SK-N-SH treated with all-trans-retinoic acid at 6 μM for 48 hours (cell line): ENCODE measurements at regions not wholly inside any gene's neighbourhood (a gene's known extent, or its start where the extent isn't known, plus 50 kb on each side); places are given as distances from the start of the nearest gene placed in this dataset.

ENCODE experiments used
- ATAC-seq: fragments of 200-7000 bp; cut with Tn5 transposase; 3 replicates; pipeline ENCODE4 v1.9.1; 2020; ENCODE audit warnings: mild to moderate bottlenecking, moderate library complexity
- CREB5 ChIP-seq: fragments of 250-450 bp; sonication (Bioruptor Pico); IDR thresholded peaks from 2 replicates; pipeline ENCODE4 v1.5.1; 2020; ENCODE audit warnings: low read depth, mild to moderate bottlenecking, moderate library complexity
- CSDC2 ChIP-seq: fragments of 250-450 bp; sonication (Bioruptor Pico); IDR thresholded peaks from 2 replicates; pipeline ENCODE4 v1.5.0; 2020; ENCODE audit warnings: mild to moderate bottlenecking, moderate library complexity
- ESRRG ChIP-seq: fragments of 250-450 bp; sonication (Bioruptor Pico); IDR thresholded peaks from 2 replicates; pipeline ENCODE4 v1.6.1; 2021; ENCODE audit warnings: mild to moderate bottlenecking
- GLIS3 ChIP-seq: fragments of 250-450 bp; sonication (Bioruptor Pico); IDR thresholded peaks from 2 replicates; pipeline ENCODE4 v1.5.0; 2020; ENCODE audit warnings: mild to moderate bottlenecking, moderate library complexity
- ISL1 ChIP-seq: fragments of 250-450 bp; sonication (Bioruptor Pico); IDR thresholded peaks from 2 replicates; pipeline ENCODE4 v2.1.2; 2022; ENCODE audit warnings: mild to moderate bottlenecking, moderate library complexity
- PPARA ChIP-seq: fragments of 250-450 bp; sonication (Bioruptor Pico); IDR thresholded peaks from 2 replicates; pipeline ENCODE4 v1.5.0; 2020; ENCODE audit warnings: mild to moderate bottlenecking, borderline replicate concordance
- SNAI2 ChIP-seq: fragments of 250-450 bp; sonication (Bioruptor Pico); IDR thresholded peaks from 2 replicates; pipeline ENCODE4 v1.5.0; 2020; ENCODE audit warnings: mild to moderate bottlenecking, moderate library complexity
- TCF4 ChIP-seq: fragments of 250-450 bp; sonication (Bioruptor Pico); IDR thresholded peaks from 2 replicates; pipeline ENCODE4 v1.8.0; 2021; ENCODE audit warnings: mild to moderate bottlenecking, moderate library complexity, borderline replicate concordance
- TOX ChIP-seq: fragments of 250-450 bp; sonication (Bioruptor Pico); IDR thresholded peaks from 2 replicates; pipeline ENCODE4 v1.8.0; 2021; ENCODE audit warnings: mild to moderate bottlenecking, moderate library complexity, borderline replicate concordance
- TSHZ2 ChIP-seq: fragments of 250-450 bp; sonication (Bioruptor Pico); IDR thresholded peaks from 2 replicates; pipeline ENCODE4 v1.5.0; 2020; ENCODE audit warnings: mild to moderate bottlenecking, moderate library complexity
- ZFP30 ChIP-seq: fragments of 450-650 bp; formaldehyde crosslinking; IDR thresholded peaks from 2 replicates; pipeline ENCODE4 v1.5.0; 2022; ENCODE audit warnings: mild to moderate bottlenecking, moderate library complexity
- ZNF565 ChIP-seq: fragments of 450-650 bp; formaldehyde crosslinking; conservative IDR thresholded peaks from 2 replicates; pipeline ENCODE4 v1.5.0; 2020; ENCODE audit warnings: low read depth, mild to moderate bottlenecking, moderate library complexity
- ZNF70 ChIP-seq: fragments of 450-650 bp; formaldehyde crosslinking; IDR thresholded peaks from 2 replicates; pipeline ENCODE4 v1.5.0; 2020; ENCODE audit warnings: mild to moderate bottlenecking, moderate library complexity
- TF ChIP-seq, protein P1 (sequence below): fragments of 250-450 bp; sonication (Bioruptor Pico); IDR thresholded peaks from 2 replicates; pipeline ENCODE4 v1.5.1; 2021; ENCODE audit warnings: mild to moderate bottlenecking, moderate library complexity
- TF ChIP-seq, protein P2 (sequence below): fragments of 250-450 bp; sonication (Bioruptor Pico); IDR thresholded peaks from 2 replicates; pipeline ENCODE4 v1.8.0; 2021; ENCODE audit warnings: low read depth, mild to moderate bottlenecking, moderate library complexity, borderline replicate concordance

GRCh38 chr14:71338153-71338552, 430.9 kb downstream of the PCNX1 start:
- TF ChIP-seq, protein P1, sequence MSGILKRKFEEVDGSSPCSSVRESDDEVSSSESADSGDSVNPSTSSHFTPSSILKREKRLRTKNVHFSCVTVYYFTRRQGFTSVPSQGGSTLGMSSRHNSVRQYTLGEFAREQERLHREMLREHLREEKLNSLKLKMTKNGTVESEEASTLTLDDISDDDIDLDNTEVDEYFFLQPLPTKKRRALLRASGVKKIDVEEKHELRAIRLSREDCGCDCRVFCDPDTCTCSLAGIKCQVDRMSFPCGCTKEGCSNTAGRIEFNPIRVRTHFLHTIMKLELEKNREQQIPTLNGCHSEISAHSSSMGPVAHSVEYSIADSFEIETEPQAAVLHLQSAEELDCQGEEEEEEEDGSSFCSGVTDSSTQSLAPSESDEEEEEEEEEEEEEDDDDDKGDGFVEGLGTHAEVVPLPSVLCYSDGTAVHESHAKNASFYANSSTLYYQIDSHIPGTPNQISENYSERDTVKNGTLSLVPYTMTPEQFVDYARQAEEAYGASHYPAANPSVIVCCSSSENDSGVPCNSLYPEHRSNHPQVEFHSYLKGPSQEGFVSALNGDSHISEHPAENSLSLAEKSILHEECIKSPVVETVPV (CRISPR knock-in tag), result no peak
- TF ChIP-seq TOX (CRISPR knock-in tag) (no peak), ESRRG (no peak), PPARA (CRISPR knock-in tag) (no peak), CSDC2 (CRISPR knock-in tag) (no peak)

GRCh38 chr14:71339650-71340415, 432.6 kb downstream of the PCNX1 start:
- peak; percentile 24; the same call in 1 of the 2 replicates for TF ChIP-seq GLIS3 (CRISPR knock-in tag)
- TF ChIP-seq, protein P2, sequence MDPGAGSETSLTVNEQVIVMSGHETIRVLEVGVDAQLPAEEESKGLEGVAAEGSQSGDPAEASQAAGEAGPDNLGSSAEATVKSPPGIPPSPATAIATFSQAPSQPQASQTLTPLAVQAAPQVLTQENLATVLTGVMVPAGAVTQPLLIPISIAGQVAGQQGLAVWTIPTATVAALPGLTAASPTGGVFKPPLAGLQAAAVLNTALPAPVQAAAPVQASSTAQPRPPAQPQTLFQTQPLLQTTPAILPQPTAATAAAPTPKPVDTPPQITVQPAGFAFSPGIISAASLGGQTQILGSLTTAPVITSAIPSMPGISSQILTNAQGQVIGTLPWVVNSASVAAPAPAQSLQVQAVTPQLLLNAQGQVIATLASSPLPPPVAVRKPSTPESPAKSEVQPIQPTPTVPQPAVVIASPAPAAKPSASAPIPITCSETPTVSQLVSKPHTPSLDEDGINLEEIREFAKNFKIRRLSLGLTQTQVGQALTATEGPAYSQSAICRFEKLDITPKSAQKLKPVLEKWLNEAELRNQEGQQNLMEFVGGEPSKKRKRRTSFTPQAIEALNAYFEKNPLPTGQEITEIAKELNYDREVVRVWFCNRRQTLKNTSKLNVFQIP, result no peak
- 0 out of 2 replicates have a peak, but pooled peaks have one; percentile 41 for TF ChIP-seq CREB5 (CRISPR knock-in tag)
- TF ChIP-seq TSHZ2 (CRISPR knock-in tag), result peak; percentile 71; the same call in 1 of the 2 replicates
- TF ChIP-seq ZFP30 (CRISPR knock-in tag), result no peak
- TF ChIP-seq ISL1 (CRISPR knock-in tag), result peak; percentile 84
- TF ChIP-seq, protein P1 (CRISPR knock-in tag), result no peak
- 0 out of 2 replicates have a peak, but pooled peaks have one; percentile 33 for TF ChIP-seq ESRRG
- 0 out of 2 replicates have a peak, but pooled peaks have one; percentile 7 for TF ChIP-seq SNAI2 (CRISPR knock-in tag)
- peak; percentile 56; the same call in 1 of the 2 replicates for TF ChIP-seq TCF4 (CRISPR knock-in tag)
- peak; percentile 54 for ATAC-seq

More at GRCh38 chr14:71338153-71338552, 430.9 kb downstream of the PCNX1 start:
- no peak for ATAC-seq

DNA sequence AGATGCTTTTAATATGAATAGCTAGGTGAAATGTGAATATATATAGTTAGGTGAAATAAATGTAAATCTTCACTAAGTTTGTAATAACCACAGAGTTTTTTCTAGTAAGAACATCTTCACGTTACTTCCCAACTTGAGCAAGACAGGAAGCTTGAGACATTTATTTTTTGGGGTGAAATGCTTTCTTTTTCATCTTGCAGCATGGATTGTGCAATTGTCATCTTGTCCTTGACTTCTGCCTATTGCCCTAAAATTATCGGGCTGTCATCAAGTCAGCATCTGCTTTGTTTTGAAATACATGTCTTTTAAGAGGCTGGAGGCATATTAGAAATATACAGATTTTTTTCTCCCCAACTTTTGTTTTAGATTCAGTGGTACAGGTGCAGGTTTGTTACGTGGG, 433.9 kb downstream of the PCNX1 start:
- ATAC-seq, result no peak
- no peak for TF ChIP-seq CSDC2 (CRISPR knock-in tag)
- no peak for TF ChIP-seq TOX (CRISPR knock-in tag)
- no peak for TF ChIP-seq ISL1 (CRISPR knock-in tag)
- no peak for TF ChIP-seq ZNF70 (CRISPR knock-in tag)
- TF ChIP-seq ZNF565, result no peak

DNA sequence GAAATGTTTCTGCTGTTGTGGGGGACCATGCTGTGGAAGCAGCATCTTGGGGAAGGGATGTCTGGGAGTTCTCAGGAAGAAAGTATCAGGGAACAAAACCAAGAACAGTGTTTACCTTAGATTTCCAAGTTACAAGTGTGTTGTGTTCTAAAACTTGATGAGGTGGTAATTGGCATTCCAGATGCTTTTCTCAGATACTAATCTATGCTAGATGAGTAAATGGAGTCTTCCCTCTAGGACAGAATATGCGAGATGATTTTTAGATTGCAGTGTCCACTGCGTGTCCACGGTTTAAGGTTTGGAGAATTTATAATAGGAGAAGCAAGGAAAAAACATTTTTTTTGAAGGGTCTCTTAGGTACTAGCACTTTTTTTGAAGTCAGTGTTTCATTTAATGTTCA, 436.5 kb downstream of the PCNX1 start:
- no peak for ATAC-seq
- 0 out of 2 replicates have a peak, but pooled peaks have one; percentile 7 for TF ChIP-seq TSHZ2 (CRISPR knock-in tag)
- no peak for TF ChIP-seq ISL1 (CRISPR knock-in tag)
